ENCODE measurements at regions not wholly inside any gene's neighbourhood (a gene's known extent, or its start where the extent isn't known, plus 50 kb on each side); places are given as distances from the start of the nearest gene placed in this dataset.
"Not testable (repeated sequence)": the region's sequence is repeated elsewhere in the genome, so short reads cannot be mapped to it uniquely, and the experiment has no call there.

DNA sequence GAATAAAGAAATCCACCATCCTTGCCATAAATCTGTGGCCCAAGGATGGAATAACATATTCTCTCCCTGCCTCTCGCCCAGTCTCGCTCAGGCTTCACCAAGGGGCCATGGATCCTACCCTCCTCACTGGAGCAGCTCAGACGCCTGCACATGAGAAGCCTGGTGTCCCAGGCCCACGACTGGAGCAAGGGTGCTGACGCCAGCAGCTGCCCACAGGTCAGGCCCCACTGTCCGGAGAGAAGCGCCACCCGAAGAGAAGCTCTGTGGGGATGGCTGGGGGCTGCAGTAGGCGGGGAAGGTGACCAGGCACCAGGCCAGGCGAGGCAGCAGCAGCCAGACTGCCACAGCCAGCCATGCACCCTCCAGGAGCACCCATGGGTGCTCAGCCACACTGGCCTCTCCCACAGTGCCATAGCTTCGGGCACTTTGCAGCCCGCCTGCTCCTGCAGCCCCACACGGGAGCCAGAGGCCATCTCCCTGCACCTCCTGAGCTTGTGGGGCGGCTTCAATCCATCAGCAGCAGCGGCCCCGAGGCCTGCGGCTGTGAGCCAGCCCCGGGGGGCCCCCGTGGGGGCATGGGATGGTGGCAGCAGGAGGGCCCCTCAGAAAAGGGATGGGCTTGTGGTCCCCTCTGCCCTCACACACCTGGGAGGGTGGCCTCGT lies 286.2 kb upstream of the SGK1 start:
- no peak for DNase-seq (ENCODE audit: low spot score)

- no peak for DNase-seq (ENCODE audit: low spot score)
These were observed 285.6 kb upstream of the SGK1 start for GRCh38 chr6:134603561-134603960.

DNA sequence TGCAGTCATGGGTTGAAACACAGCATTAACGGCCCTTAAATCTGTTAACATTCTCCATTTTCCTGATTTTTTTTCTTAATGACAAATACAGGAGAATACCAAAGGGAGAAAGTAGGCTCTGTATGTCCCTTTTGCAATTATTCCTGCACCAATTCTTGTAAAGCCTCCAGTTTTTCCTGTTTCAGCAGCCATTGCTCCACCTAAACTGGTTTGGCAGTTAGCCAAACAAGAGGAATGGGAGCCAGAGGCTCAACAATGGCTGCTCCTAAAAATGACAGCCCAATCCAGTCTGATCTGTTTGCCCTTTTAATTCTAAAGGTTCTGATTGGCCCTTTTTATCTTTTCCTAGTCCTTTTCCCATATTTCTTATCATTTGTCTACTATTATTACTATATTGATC lies 284.2 kb upstream of the SGK1 start:
- DNase-seq (ENCODE audit: low spot score) = no peak

DNA sequence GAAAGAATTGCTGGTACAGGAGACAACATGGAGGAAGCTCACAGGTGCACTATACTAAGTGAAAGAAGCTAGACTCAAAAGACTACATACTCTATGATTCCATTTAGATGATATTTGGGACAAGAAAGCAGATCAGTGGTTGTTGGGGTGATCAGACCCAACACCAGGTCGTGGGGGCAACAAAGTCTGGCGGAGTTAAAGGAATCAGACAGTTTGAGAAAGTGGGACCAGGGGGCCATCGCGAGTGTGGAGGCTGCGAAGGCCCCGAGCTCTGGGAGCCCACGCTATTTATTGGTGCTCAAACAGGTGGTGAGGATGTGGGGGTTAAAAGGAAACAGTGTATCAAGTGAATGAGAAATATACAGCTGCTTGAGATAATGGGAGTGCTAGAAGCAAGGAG lies 282.8 kb upstream of the SGK1 start:
- no peak for DNase-seq (ENCODE audit: low spot score)

DNA sequence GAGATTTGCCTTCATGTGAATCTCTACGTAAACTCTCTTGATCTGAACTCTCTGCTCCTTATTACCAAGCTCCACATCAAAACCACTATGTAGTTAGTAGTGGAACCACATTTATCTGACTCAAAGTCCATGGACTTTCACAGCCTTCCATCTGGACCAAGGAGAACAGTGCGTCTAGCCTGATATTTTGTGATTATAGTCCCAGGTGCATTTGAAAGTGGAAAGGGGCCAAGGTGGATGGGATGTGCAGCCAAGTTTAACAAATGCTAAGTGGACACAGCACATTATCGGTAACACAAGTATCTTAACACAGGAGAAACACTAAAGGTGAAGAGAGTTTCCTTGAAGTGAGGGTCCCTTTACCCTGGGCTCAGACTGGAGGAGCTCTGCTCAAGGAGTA lies 281.2 kb upstream of the SGK1 start:
- DNase-seq (ENCODE audit: low spot score) = no peak

DNA sequence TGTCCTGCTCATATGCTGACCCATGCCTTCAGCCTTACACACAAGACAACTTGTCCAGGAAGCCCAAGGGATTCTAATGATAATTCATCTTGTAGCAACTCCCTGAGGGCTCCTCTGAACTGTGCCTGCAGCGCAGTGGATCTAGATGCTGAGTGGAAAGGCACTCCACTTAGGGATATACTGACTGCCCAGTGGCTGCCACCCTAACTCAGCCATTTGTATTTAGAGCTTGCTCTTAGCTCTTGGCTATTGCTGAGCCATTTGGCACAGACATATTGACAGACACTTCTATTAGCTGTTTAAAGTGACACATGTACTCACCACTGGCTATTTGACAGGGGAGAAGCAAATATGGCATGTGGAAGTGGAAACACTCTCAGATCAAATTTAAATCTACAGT lies 278.3 kb upstream of the SGK1 start:
- no peak for DNase-seq (ENCODE audit: low spot score)

GRCh38 chr6:134594881-134595280 lies 277.0 kb upstream of the SGK1 start:
- no peak for DNase-seq (ENCODE audit: low spot score)

GRCh38 chr6:134593887-134594286 lies 276.0 kb upstream of the SGK1 start:
- DNase-seq (ENCODE audit: low spot score) = no peak

- no peak for DNase-seq (ENCODE audit: low spot score)
These were observed 275.5 kb upstream of the SGK1 start for GRCh38 chr6:134593442-134593841.

DNA sequence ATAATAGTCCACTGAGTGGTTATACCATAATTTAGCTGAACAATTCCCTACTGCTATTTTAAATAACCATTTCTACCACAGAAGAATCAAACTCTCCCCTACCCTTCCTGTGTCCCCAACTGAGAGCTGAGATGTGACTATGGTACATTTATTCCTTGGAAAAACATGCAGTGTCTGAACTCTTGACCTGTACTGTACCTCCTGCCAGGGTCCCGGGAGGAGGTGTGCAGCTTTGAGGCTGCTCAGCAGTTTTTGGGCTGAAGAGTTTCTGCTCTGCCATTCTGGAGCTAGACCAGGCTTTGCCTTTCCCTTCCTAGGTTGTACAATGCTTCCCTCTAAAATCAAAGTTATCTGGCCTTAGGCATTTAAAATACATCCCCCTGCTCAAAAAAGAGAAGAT lies 275.1 kb upstream of the SGK1 start:
- DNase-seq (ENCODE audit: low spot score) = no peak

GRCh38 chr6:134590449-134590848 lies 272.5 kb upstream of the SGK1 start:
- DNase-seq (ENCODE audit: low spot score) = no peak

DNA sequence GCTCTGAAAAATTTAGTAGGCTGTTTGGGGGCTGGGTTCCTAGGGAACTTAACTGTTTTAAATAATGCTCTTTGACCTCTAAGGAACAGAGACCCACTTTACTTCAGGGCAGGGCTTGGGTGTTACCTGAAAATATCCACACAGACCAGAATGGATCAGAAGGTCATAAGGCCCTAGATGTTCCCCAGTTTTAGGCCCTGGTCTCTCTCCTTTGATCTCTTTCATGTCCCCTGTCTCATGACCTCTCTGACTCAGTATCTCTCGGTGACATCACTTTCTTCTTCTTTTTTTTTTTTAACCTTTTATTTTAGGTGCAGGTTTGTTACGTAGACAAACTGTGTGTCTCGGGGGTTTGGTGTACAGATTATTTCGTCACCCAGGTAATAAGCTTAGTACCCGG lies 272.1 kb upstream of the SGK1 start:
- no peak for DNase-seq (ENCODE audit: low spot score)

DNA sequence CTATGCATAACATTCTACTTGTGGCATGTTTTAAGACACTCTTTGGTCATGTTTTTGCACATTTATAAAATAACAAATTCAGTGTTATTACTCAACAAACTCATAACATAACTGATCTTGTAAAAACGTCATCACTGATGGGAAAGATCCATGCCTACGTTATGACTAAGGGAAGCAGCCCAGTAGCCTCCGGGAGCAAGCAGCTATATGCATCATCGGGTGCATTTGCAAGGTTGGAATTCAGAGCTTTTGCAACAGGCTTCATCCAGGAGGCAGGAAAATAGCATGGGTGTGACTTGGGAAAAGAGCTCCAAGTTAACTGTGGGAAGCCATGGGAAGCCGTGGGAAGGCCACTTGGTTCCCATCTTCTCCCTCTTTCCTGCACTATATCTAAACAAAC lies 271.6 kb upstream of the SGK1 start:
- no peak for DNase-seq (ENCODE audit: low spot score)

DNA sequence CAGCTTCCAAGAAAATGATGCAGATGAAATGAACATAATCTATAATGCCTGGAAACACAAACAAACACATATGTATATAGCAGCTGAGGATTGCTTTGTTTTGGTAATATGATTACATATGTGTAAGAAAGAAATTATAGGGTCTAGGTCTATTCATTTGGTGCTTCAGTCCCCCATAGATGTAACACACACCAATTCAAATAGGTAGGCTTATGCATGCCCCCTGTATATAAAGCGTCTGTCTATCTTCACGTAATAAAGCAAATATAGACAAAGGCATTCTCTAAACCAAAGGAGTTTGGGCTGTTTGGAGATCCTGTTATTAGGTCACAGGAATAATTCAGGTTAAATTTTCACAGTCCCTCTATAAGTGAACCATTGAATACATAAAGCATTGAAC lies 270.4 kb upstream of the SGK1 start:
- DNase-seq (ENCODE audit: low spot score) = no peak

DNA sequence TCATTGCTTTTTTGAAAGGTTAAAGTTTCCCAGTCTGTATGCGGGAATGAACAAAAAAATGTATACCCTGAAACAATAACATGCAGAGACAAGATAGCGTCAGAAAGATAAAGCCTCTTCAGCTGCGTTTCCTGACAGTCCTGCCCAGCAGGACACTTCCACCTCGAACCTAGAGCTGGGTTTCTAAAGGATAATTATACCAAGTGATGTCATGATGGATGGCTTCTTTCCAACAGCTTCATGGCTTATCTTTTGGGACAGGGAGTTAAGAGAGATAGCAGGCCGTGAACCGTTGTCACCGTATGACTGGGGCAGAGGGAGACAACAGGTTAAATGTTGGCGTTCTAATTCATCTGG lies 267.6 kb upstream of the SGK1 start:
- DNase-seq (ENCODE audit: low spot score) = no peak

DNA sequence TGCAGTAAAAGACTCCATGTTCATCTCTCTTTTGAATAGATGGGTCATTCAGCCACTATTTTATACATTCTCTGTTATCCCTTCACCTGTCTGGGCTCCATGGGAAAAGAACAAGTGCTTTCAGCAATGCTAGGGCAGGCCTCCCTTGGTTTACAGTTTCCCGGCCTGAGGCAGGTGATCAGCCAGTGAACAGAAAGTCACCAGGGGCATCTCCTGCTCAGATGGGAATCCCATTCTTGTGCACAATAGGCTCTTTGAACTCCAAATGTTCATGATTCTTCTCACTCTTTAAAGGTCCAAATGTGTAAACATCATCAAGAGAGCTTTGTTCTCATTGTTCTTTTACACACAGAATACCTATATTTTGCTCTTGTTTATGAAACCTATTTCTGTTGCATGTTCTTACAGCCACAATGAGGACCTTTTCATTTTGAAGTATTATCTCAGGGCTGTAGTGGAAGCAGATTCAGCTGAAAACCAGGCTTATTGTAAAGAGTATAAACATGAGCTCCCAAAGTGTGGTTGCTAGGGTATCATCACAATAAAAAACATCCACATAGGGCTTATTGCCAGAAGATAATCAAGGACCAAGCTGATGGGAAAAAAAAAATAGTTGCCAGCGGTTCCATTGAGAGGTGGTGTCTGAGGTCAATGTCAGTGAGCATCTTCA lies 267.1 kb upstream of the SGK1 start:
- no peak for DNase-seq (ENCODE audit: low spot score)

DNA sequence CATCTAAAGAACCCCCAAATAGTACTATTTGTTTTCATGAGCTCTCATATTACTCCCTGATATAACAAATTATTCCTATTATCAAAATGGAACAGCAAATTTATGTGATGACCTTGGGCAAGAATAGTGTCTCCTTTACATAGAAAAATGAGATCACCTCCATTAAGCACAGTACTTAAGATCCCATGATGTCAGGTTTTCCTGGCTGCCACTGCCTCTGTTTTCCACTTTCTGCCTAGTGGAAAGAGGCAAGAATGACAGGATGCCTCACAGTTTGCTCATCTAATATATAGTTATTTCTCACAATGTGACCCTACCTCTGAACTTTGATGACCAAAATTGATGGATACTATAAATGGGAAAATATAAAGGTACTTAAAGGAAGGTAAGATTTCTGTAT lies 260.1 kb upstream of the SGK1 start:
- DNase-seq (ENCODE audit: low spot score) = peak; percentile 40

DNA sequence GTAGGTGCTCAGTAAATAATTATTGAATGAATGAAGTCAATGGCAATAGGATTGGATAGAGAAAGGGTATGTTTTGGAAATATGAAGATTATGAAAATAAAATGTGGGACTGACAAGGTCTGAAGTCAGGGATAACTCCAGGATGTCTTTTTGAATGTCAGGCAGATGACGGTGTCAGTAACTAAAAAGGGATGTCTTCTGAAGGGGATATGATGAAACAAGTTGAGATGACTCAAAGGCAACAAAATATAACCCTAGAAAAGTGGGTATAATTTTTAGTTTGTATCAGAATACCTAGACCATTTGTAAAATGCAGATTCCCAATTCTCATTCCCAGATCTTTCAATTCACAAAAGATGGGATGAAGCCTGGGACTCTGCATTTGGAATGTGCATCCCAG lies 257.3 kb upstream of the SGK1 start:
- DNase-seq (ENCODE audit: low spot score) = no peak

GRCh38 chr6:134574491-134574890 lies 256.6 kb upstream of the SGK1 start:
- no peak for DNase-seq (ENCODE audit: low spot score)

DNA sequence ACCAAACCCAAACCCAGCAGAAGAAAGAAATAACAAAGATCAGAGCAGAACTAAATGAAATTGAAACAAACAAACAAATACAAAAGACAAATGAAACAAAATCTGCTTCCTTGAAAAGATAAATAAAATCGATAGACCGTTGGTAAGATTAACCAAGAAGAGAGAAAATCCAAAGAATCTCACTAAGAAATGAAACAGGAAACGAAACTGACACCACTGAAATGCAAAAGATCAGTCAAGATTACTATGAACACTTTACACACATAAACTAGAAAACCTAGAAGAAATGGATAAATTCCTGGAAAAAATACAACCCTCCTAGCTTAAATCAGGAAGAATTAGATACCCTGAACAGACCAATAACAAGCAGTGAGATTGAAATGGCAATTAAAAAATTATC lies 252.1 kb upstream of the SGK1 start:
- DNase-seq (ENCODE audit: low spot score) = not testable (repeated sequence)

DNA sequence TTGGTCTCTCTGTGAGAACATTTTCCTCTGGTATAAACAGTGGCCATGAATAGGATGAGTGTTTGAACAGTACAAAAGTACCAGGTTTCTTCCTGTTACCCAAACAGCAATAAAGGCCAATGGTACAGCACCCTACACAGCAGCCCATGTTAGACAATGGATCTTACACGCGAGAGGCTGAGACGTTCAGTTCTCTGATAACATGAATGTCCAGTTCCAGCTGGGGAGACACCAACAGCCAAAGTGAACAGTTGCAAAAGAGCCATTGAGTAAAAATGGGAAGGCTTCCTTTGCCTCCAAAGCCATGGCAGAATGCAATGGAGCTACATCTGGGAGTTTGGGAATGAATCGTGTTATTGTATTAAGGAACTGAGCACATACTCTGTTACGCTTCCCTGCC lies 246.8 kb upstream of the SGK1 start:
- DNase-seq (ENCODE audit: low spot score) = no peak

- no peak for DNase-seq (ENCODE audit: low spot score)
These were observed 242.1 kb upstream of the SGK1 start for GRCh38 chr6:134560019-134560418.

GRCh38 chr6:134557509-134557908 lies 239.6 kb upstream of the SGK1 start:
- DNase-seq (ENCODE audit: low spot score) = no peak

- DNase-seq (ENCODE audit: low spot score) = no peak
These were observed 237.8 kb upstream of the SGK1 start for GRCh38 chr6:134555672-134556071.

Data from kidney capillary endothelial cell (primary cell).